ENCODE measurements at regions not wholly inside any gene's neighbourhood (a gene's known extent, or its start where the extent isn't known, plus 50 kb on each side); places are given as distances from the start of the nearest gene placed in this dataset.

GRCh38 chrX:117215683-117216082 is 752.9 kb upstream of the CT83 start:
- FAIRE-seq (no peak), DNase-seq (ENCODE audit: insufficient read length) (no peak)
- TF ChIP-seq TAF1 (IDR thresholded peaks at IDR 0.05; ENCODE audit: borderline replicate concordance, low read depth, low read length), result no peak
- no peak for TF ChIP-seq POLR2AphosphoS5 (IDR thresholded peaks at IDR 0.05; ENCODE audit: low read depth, low read length)
- TF ChIP-seq POLR2A (IDR thresholded peaks at IDR 0.05; ENCODE audit: low read depth, low read length), result no peak

GRCh38 chrX:117196481-117196880 is 733.7 kb upstream of the CT83 start:
- no peak for FAIRE-seq
- DNase-seq (ENCODE audit: insufficient read length), result no peak

GRCh38 chrX:117147249-117147648 is 684.5 kb upstream of the CT83 start:
- FAIRE-seq (no peak), DNase-seq (ENCODE audit: insufficient read length) (no peak)
- TF ChIP-seq POLR2A (IDR thresholded peaks at IDR 0.05; ENCODE audit: low read depth, low read length), result no peak
- no peak for TF ChIP-seq TAF1 (IDR thresholded peaks at IDR 0.05; ENCODE audit: borderline replicate concordance, low read depth, low read length)
- no peak for TF ChIP-seq POLR2AphosphoS5 (IDR thresholded peaks at IDR 0.05; ENCODE audit: low read depth, low read length)

More at GRCh38 chrX:117196481-117196880, 733.7 kb upstream of the CT83 start:
- TF ChIP-seq TAF1 (IDR thresholded peaks at IDR 0.05; ENCODE audit: borderline replicate concordance, low read depth, low read length) (no peak), POLR2A (IDR thresholded peaks at IDR 0.05; ENCODE audit: low read depth, low read length) (no peak), POLR2AphosphoS5 (IDR thresholded peaks at IDR 0.05; ENCODE audit: low read depth, low read length) (no peak)

GRCh38 chrX:117138070-117138469 is 675.3 kb upstream of the CT83 start:
- TF ChIP-seq POLR2A (IDR thresholded peaks at IDR 0.05; ENCODE audit: low read depth, low read length) (no peak), POLR2AphosphoS5 (IDR thresholded peaks at IDR 0.05; ENCODE audit: low read depth, low read length) (no peak), TAF1 (IDR thresholded peaks at IDR 0.05; ENCODE audit: borderline replicate concordance, low read depth, low read length) (no peak)
- no peak for FAIRE-seq

GRCh38 chrX:117134983-117135382 is 672.2 kb upstream of the CT83 start:
- TF ChIP-seq TAF1 (IDR thresholded peaks at IDR 0.05; ENCODE audit: borderline replicate concordance, low read depth, low read length) (no peak), POLR2AphosphoS5 (IDR thresholded peaks at IDR 0.05; ENCODE audit: low read depth, low read length) (no peak), POLR2A (IDR thresholded peaks at IDR 0.05; ENCODE audit: low read depth, low read length) (no peak)
- FAIRE-seq, result no peak
- DNase-seq (ENCODE audit: insufficient read length), result no peak

More at GRCh38 chrX:117138070-117138469, 675.3 kb upstream of the CT83 start:
- no peak for DNase-seq (ENCODE audit: insufficient read length)

DNA sequence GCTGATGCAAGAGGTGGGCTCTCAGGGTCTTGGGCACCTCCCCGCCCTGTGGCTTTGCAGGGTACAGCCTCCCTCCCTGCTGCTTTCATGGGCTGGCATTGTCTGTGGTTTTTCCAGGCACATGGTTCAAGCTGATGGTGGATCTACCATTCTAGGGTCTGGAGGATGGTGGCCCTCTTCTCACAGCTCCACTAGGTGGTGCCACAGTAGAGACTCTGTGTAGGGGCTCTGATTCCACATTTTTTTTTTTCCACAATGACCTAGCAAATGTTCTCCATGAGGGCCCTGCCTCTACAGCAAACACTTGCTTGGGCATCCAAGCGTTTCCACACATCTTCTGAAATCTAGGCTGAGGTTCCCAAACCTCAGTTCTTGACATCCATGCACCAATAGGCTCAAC is 657.9 kb upstream of the CT83 start:
- no peak for FAIRE-seq
- TF ChIP-seq POLR2A (IDR thresholded peaks at IDR 0.05; ENCODE audit: low read depth, low read length), result no peak
- no peak for TF ChIP-seq TAF1 (IDR thresholded peaks at IDR 0.05; ENCODE audit: borderline replicate concordance, low read depth, low read length)
- TF ChIP-seq POLR2AphosphoS5 (IDR thresholded peaks at IDR 0.05; ENCODE audit: low read depth, low read length), result no peak
- no peak for DNase-seq (ENCODE audit: insufficient read length)

DNA sequence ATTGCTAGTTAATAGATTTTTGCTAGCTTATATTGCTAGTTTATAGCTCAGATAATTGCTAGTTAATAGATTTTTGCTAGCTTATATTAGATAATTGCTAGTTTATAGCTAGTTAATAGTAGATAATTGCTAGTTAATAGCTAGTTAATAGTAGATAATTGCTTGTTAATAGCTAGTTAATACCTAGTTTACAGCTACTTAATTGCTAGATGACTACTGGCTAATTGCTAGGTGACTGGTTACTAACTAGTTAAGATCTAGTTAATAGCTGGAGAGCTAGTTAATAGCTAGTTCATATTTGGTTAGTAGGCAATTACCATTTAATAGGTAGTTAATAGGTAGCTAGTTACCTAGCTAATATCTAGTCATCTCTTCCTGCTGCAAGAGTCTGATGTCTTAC is 633.8 kb upstream of the CT83 start:
- TF ChIP-seq POLR2A (IDR thresholded peaks at IDR 0.05; ENCODE audit: low read depth, low read length) (no peak), TAF1 (IDR thresholded peaks at IDR 0.05; ENCODE audit: borderline replicate concordance, low read depth, low read length) (no peak), POLR2AphosphoS5 (IDR thresholded peaks at IDR 0.05; ENCODE audit: low read depth, low read length) (no peak)
- FAIRE-seq, result no peak
- no peak for DNase-seq (ENCODE audit: insufficient read length)

- no peak for TF ChIP-seq POLR2AphosphoS5 (IDR thresholded peaks at IDR 0.05; ENCODE audit: low read depth, low read length)
- no peak for TF ChIP-seq POLR2A (IDR thresholded peaks at IDR 0.05; ENCODE audit: low read depth, low read length)
- TF ChIP-seq TAF1 (IDR thresholded peaks at IDR 0.05; ENCODE audit: borderline replicate concordance, low read depth, low read length), result no peak
- no peak for FAIRE-seq
- no peak for DNase-seq (ENCODE audit: insufficient read length)
These were observed 632.6 kb upstream of the CT83 start for GRCh38 chrX:117095393-117095792.

DNA sequence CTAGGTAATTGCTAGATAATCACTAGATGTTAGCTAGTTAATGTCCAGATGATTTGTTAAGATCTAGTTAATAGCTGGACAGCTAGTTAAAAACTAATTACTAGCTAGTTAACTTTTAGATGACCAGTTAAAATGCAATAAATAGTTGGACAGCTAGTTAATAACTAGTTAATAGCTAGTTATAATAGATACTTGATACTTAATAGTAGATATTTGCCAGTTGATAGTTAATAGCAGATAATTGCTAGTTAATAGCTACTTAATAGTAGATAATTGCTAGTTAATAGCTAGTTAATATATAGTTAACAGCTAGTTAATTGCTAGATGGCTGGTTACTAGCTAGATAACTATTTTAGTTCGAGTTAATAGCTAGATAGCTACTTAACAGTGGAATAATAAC is 631.4 kb upstream of the CT83 start:
- FAIRE-seq (no peak), DNase-seq (ENCODE audit: insufficient read length) (no peak)
- no peak for TF ChIP-seq POLR2AphosphoS5 (IDR thresholded peaks at IDR 0.05; ENCODE audit: low read depth, low read length)
- TF ChIP-seq POLR2A (IDR thresholded peaks at IDR 0.05; ENCODE audit: low read depth, low read length), result no peak
- no peak for TF ChIP-seq TAF1 (IDR thresholded peaks at IDR 0.05; ENCODE audit: borderline replicate concordance, low read depth, low read length)

DNA sequence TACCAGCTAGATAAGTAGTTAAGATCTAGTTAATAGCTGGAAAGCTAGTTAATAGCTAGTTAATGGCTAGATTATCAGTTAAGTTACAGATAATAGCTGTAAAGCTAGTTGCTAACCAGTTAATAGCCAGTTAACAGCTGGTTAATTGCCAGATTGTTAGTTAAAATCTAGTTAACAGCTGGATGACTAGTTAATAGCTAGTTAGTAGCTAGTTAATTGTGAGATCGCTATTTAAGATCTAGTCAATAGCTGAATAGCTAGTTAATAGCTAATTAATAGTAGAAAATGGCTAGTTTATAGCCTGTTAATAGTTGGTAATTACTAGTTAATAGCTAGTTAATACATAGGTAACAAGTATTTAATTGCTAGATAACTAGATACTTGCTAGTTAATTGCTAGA is 630.5 kb upstream of the CT83 start:
- FAIRE-seq, result peak; percentile 14
- TF ChIP-seq TAF1 (IDR thresholded peaks at IDR 0.05; ENCODE audit: borderline replicate concordance, low read depth, low read length) (no peak), POLR2A (IDR thresholded peaks at IDR 0.05; ENCODE audit: low read depth, low read length) (no peak), POLR2AphosphoS5 (IDR thresholded peaks at IDR 0.05; ENCODE audit: low read depth, low read length) (no peak)
- DNase-seq (ENCODE audit: insufficient read length), result no peak

- no peak for TF ChIP-seq POLR2AphosphoS5 (IDR thresholded peaks at IDR 0.05; ENCODE audit: low read depth, low read length)
- no peak for TF ChIP-seq POLR2A (IDR thresholded peaks at IDR 0.05; ENCODE audit: low read depth, low read length)
- no peak for TF ChIP-seq TAF1 (IDR thresholded peaks at IDR 0.05; ENCODE audit: borderline replicate concordance, low read depth, low read length)
- FAIRE-seq (no peak), DNase-seq (ENCODE audit: insufficient read length) (no peak)
These were observed 629.9 kb upstream of the CT83 start for GRCh38 chrX:117092641-117093040.

DNA sequence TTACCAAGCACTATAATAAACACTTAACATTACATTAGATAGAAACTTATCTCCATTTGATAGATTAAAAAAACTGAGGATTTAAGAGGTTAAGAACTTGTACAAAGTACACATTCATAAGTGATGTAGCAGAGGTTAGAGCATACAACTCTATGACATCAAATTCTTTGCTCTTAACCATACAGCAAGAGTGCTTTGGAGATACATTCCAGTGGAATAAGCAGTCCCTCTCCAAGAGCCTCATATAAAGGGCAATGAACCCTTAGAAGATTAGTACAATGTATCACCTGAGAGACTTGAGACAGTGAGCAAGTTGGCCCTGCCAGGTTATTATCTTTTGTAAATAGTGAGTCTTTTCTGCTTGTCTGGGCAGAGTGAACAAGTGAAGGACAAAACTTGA is 600.4 kb upstream of the CT83 start:
- DNase-seq (ENCODE audit: insufficient read length) (no peak), FAIRE-seq (no peak)
- TF ChIP-seq POLR2A (IDR thresholded peaks at IDR 0.05; ENCODE audit: low read depth, low read length) (no peak), TAF1 (IDR thresholded peaks at IDR 0.05; ENCODE audit: borderline replicate concordance, low read depth, low read length) (no peak), POLR2AphosphoS5 (IDR thresholded peaks at IDR 0.05; ENCODE audit: low read depth, low read length) (no peak)

- TF ChIP-seq POLR2A (IDR thresholded peaks at IDR 0.05; ENCODE audit: low read depth, low read length), result no peak
- TF ChIP-seq TAF1 (IDR thresholded peaks at IDR 0.05; ENCODE audit: borderline replicate concordance, low read depth, low read length), result no peak
- no peak for TF ChIP-seq POLR2AphosphoS5 (IDR thresholded peaks at IDR 0.05; ENCODE audit: low read depth, low read length)
- DNase-seq (ENCODE audit: insufficient read length) (no peak), FAIRE-seq (no peak)
These were observed 597.1 kb upstream of the CT83 start for GRCh38 chrX:117059848-117060247.
